ENCODE measurements at regions not wholly inside any gene's neighbourhood (a gene's known extent, or its start where the extent isn't known, plus 50 kb on each side); places are given as distances from the start of the nearest gene placed in this dataset.
"Not testable (repeated sequence)": the region's sequence is repeated elsewhere in the genome, so short reads cannot be mapped to it uniquely, and the experiment has no call there.

GRCh38 chr21:27769763-27770162, 802.9 kb upstream of the ADAMTS5 start:
- no peak for ATAC-seq
- no peaks in the 10 kb centered on the region for H3K4me1 Mint-ChIP-seq
- DNase-seq (ENCODE audit: low spot score in 2 of 2), result no peak
- H3K27ac Mint-ChIP-seq, result no peak overlapping the region
- H3K4me3 Mint-ChIP-seq, result no peak overlapping the region
- no peaks in the 10 kb centered on the region for H3K36me3 Mint-ChIP-seq
- H3K9me3 Mint-ChIP-seq, result peaks cover 4% of the 10 kb centered on the region

GRCh38 chr21:27768046-27768637, 801.3 kb upstream of the ADAMTS5 start:
- H3K36me3 Mint-ChIP-seq; H3K4me1 Mint-ChIP-seq; ATAC-seq; H3K4me3 Mint-ChIP-seq; H3K27ac Mint-ChIP-seq; DNase-seq (ENCODE audit: low spot score in 2 of 2); H3K9me3 Mint-ChIP-seq: not testable (repeated sequence)

- Mint-ChIP-seq H3K9me3 (peaks cover 8% of the 10 kb centered on the region), H3K27ac (no peak overlapping the region), H3K36me3 (no peaks in the 10 kb centered on the region), H3K4me1 (no peaks in the 10 kb centered on the region), H3K4me3 (no peak overlapping the region)
- no peak for ATAC-seq
- DNase-seq (ENCODE audit: low spot score in 2 of 2), result no peak
Observed at GRCh38 chr21:27764056-27764455, 797.2 kb upstream of the ADAMTS5 start.

GRCh38 chr21:27761623-27762022, 794.7 kb upstream of the ADAMTS5 start:
- DNase-seq (ENCODE audit: low spot score in 2 of 2) (no peak), ATAC-seq (no peak)
- Mint-ChIP-seq H3K4me1 (no peaks in the 10 kb centered on the region), H3K9me3 (peaks cover 8% of the 10 kb centered on the region), H3K36me3 (no peaks in the 10 kb centered on the region), H3K27ac (no peak overlapping the region), H3K4me3 (no peak overlapping the region)

GRCh38 chr21:27759820-27760219, 792.9 kb upstream of the ADAMTS5 start:
- Mint-ChIP-seq H3K4me1 (no peaks in the 10 kb centered on the region), H3K36me3 (no peaks in the 10 kb centered on the region), H3K4me3 (no peak overlapping the region), H3K9me3 (peaks cover 4% of the 10 kb centered on the region), H3K27ac (no peak overlapping the region)
- DNase-seq (ENCODE audit: low spot score in 2 of 2), result no peak
- ATAC-seq, result no peak

GRCh38 chr21:27759091-27759659, 792.3 kb upstream of the ADAMTS5 start:
- H3K36me3 Mint-ChIP-seq, result no peaks in the 10 kb centered on the region
- H3K4me1 Mint-ChIP-seq, result no peaks in the 10 kb centered on the region
- no peak for DNase-seq (ENCODE audit: low spot score in 2 of 2)
- no peak for ATAC-seq
- H3K9me3 Mint-ChIP-seq, result peaks cover 4% of the 10 kb centered on the region
- no peak overlapping the region for H3K27ac Mint-ChIP-seq
- H3K4me3 Mint-ChIP-seq, result no peak overlapping the region

GRCh38 chr21:27756191-27756590, 789.3 kb upstream of the ADAMTS5 start:
- H3K4me1 Mint-ChIP-seq, result no peaks in the 10 kb centered on the region
- no peak overlapping the region for H3K27ac Mint-ChIP-seq
- H3K36me3 Mint-ChIP-seq, result no peaks in the 10 kb centered on the region
- no peak overlapping the region for H3K4me3 Mint-ChIP-seq
- ATAC-seq, result no peak
- DNase-seq (ENCODE audit: low spot score in 2 of 2), result no peak
- peaks cover 4% of the 10 kb centered on the region for H3K9me3 Mint-ChIP-seq

- Mint-ChIP-seq H3K4me1 (no peaks in the 10 kb centered on the region), H3K4me3 (no peak overlapping the region)
Observed at GRCh38 chr21:27743971-27744564, 777.2 kb upstream of the ADAMTS5 start.

GRCh38 chr21:27741736-27742135, 774.8 kb upstream of the ADAMTS5 start:
- no peak for ATAC-seq
- peaks cover 10% of the 10 kb centered on the region for H3K9me3 Mint-ChIP-seq
- no peak overlapping the region for H3K27ac Mint-ChIP-seq
- H3K36me3 Mint-ChIP-seq, result no peaks in the 10 kb centered on the region
- no peak for DNase-seq (ENCODE audit: low spot score in 2 of 2)
- no peaks in the 10 kb centered on the region for H3K4me1 Mint-ChIP-seq
- H3K4me3 Mint-ChIP-seq, result no peak overlapping the region

More at GRCh38 chr21:27743971-27744564, 777.2 kb upstream of the ADAMTS5 start:
- Mint-ChIP-seq H3K36me3 (no peaks in the 10 kb centered on the region), H3K27ac (no peak overlapping the region), H3K9me3 (peaks cover 12% of the 10 kb centered on the region)
- no peak for ATAC-seq
- no peak for DNase-seq (ENCODE audit: low spot score in 2 of 2)

- no peaks in the 10 kb centered on the region for H3K4me1 Mint-ChIP-seq
- H3K27ac Mint-ChIP-seq, result no peak overlapping the region
- no peak overlapping the region for H3K4me3 Mint-ChIP-seq
- no peaks in the 10 kb centered on the region for H3K36me3 Mint-ChIP-seq
- peaks cover 10% of the 10 kb centered on the region for H3K9me3 Mint-ChIP-seq
- ATAC-seq (no peak), DNase-seq (ENCODE audit: low spot score in 2 of 2) (no peak)
Observed at GRCh38 chr21:27740084-27740483, 773.2 kb upstream of the ADAMTS5 start.

GRCh38 chr21:27739187-27739586, 772.3 kb upstream of the ADAMTS5 start:
- no peak for ATAC-seq
- H3K9me3 Mint-ChIP-seq, result peaks cover 6% of the 10 kb centered on the region
- H3K4me1 Mint-ChIP-seq, result no peaks in the 10 kb centered on the region
- H3K36me3 Mint-ChIP-seq, result no peaks in the 10 kb centered on the region
- DNase-seq (ENCODE audit: low spot score in 2 of 2), result no peak
- no peak overlapping the region for H3K4me3 Mint-ChIP-seq
- no peak overlapping the region for H3K27ac Mint-ChIP-seq

- peaks cover 8% of the 10 kb centered on the region for H3K9me3 Mint-ChIP-seq
Observed at GRCh38 chr21:27735699-27736098, 768.8 kb upstream of the ADAMTS5 start.

GRCh38 chr21:27734146-27734545, 767.3 kb upstream of the ADAMTS5 start:
- no peak for DNase-seq (ENCODE audit: low spot score in 2 of 2)
- no peak overlapping the region for H3K27ac Mint-ChIP-seq
- no peak for ATAC-seq
- peaks cover 5% of the 10 kb centered on the region for H3K9me3 Mint-ChIP-seq
- H3K36me3 Mint-ChIP-seq, result no peaks in the 10 kb centered on the region
- H3K4me1 Mint-ChIP-seq, result no peaks in the 10 kb centered on the region
- H3K4me3 Mint-ChIP-seq, result no peak overlapping the region

More at GRCh38 chr21:27735699-27736098, 768.8 kb upstream of the ADAMTS5 start:
- H3K4me3 Mint-ChIP-seq, result no peak overlapping the region
- no peaks in the 10 kb centered on the region for H3K36me3 Mint-ChIP-seq
- no peaks in the 10 kb centered on the region for H3K4me1 Mint-ChIP-seq
- no peak overlapping the region for H3K27ac Mint-ChIP-seq
- ATAC-seq, result no peak
- no peak for DNase-seq (ENCODE audit: low spot score in 2 of 2)

- no peaks in the 10 kb centered on the region for H3K36me3 Mint-ChIP-seq
- H3K4me3 Mint-ChIP-seq, result no peak overlapping the region
- peaks cover 6% of the 10 kb centered on the region for H3K9me3 Mint-ChIP-seq
- no peak for ATAC-seq
- DNase-seq (ENCODE audit: low spot score in 2 of 2), result no peak
- H3K4me1 Mint-ChIP-seq, result no peaks in the 10 kb centered on the region
- no peak overlapping the region for H3K27ac Mint-ChIP-seq
Observed at GRCh38 chr21:27725916-27726315, 759.0 kb upstream of the ADAMTS5 start.

GRCh38 chr21:27722095-27722494, 755.2 kb upstream of the ADAMTS5 start:
- Mint-ChIP-seq H3K4me3 (no peak overlapping the region), H3K27ac (no peak overlapping the region), H3K9me3 (peaks cover 8% of the 10 kb centered on the region), H3K4me1 (no peaks in the 10 kb centered on the region), H3K36me3 (no peaks in the 10 kb centered on the region)
- ATAC-seq, result no peak
- no peak for DNase-seq (ENCODE audit: low spot score in 2 of 2)

GRCh38 chr21:27721675-27722074, 754.8 kb upstream of the ADAMTS5 start:
- ATAC-seq (no peak), DNase-seq (ENCODE audit: low spot score in 2 of 2) (no peak)
- Mint-ChIP-seq H3K27ac (no peak overlapping the region), H3K9me3 (peaks cover 8% of the 10 kb centered on the region), H3K36me3 (no peaks in the 10 kb centered on the region), H3K4me3 (no peak overlapping the region), H3K4me1 (no peaks in the 10 kb centered on the region)
